HEK293 (cell line): ENCODE measurements at regions not wholly inside any gene's neighbourhood (a gene's known extent, or its start where the extent isn't known, plus 50 kb on each side); places are given as distances from the start of the nearest gene placed in this dataset.

Experiments used
- ZFP3 ChIP-seq: fragments of 450-650 bp; formaldehyde crosslinking; IDR thresholded peaks from 2 replicates; pipeline ENCODE4 v1.5.1; 2016; ENCODE audit warnings: low read depth, missing biosample characterization, missing genetic modification characterization
- ZNF433 ChIP-seq: fragments of 450-650 bp; formaldehyde crosslinking; IDR thresholded peaks from 2 replicates; pipeline ENCODE4 v1.5.1; 2016; ENCODE audit warnings: missing biosample characterization, missing genetic modification characterization, low read depth
- ZNF530 ChIP-seq: fragments of 450-650 bp; formaldehyde crosslinking; IDR thresholded peaks from 2 replicates; pipeline ENCODE4 v1.5.1; 2016; ENCODE audit warnings: low read depth, missing biosample characterization, missing genetic modification characterization
- ZNF621 ChIP-seq: fragments of 450-650 bp; formaldehyde crosslinking; IDR thresholded peaks from 2 replicates; pipeline ENCODE4 v1.5.1; 2017; ENCODE audit warnings: missing biosample characterization, missing genetic modification characterization
- TF ChIP-seq, protein P1 (sequence below): fragments of 450-650 bp; formaldehyde crosslinking; IDR thresholded peaks from 2 replicates; pipeline ENCODE4 v1.5.1; 2016; ENCODE audit warnings: missing biosample characterization, missing genetic modification characterization
- TF ChIP-seq, protein P2 (sequence below): fragments of 450-650 bp; formaldehyde crosslinking; IDR thresholded peaks from 2 replicates; pipeline ENCODE4 v1.5.1; 2016; ENCODE audit warnings: missing biosample characterization, missing genetic modification characterization
- TF ChIP-seq, protein P3 (sequence below): fragments of 450-650 bp; formaldehyde crosslinking; IDR thresholded peaks from 2 replicates; pipeline ENCODE4 v1.5.1; 2016; ENCODE audit warnings: missing biosample characterization, missing genetic modification characterization, low read depth
- TF ChIP-seq, protein P4 (sequence below): fragments of 450-650 bp; formaldehyde crosslinking; conservative IDR thresholded peaks from 2 replicates; pipeline ENCODE4 v1.5.1; 2016; ENCODE audit warnings: low read depth, missing biosample characterization, missing genetic modification characterization
- TF ChIP-seq, protein P5 (sequence below): fragments of 450-650 bp; formaldehyde crosslinking; IDR thresholded peaks from 2 replicates; pipeline ENCODE4 v1.5.1; 2016; ENCODE audit warnings: missing biosample characterization, missing genetic modification characterization
- TF ChIP-seq, protein P6 (sequence below): fragments of 450-650 bp; formaldehyde crosslinking; IDR thresholded peaks from 2 replicates; pipeline ENCODE4 v1.5.1; 2016; ENCODE audit warnings: missing biosample characterization, missing genetic modification characterization

DNA sequence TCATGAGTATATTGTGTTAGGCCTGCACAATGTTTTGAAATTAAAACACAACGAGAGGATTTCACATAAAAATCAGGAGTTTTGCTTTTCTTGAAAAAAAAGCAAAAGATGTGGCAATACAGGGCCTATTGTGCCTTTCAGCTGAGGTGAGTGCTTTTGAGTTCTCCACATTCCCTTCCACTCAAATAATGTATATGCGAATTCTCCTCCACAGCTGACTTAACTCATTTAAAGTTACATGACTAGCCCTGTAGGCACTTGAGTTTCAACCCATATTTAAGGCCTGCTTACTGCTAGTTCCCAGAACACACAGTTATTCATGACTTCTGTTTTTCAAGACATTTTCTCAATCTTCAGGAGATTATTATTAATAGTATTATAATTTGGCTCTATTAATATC is 353.1 kb downstream of the NUP35 start:
- TF ChIP-seq, protein P1, sequence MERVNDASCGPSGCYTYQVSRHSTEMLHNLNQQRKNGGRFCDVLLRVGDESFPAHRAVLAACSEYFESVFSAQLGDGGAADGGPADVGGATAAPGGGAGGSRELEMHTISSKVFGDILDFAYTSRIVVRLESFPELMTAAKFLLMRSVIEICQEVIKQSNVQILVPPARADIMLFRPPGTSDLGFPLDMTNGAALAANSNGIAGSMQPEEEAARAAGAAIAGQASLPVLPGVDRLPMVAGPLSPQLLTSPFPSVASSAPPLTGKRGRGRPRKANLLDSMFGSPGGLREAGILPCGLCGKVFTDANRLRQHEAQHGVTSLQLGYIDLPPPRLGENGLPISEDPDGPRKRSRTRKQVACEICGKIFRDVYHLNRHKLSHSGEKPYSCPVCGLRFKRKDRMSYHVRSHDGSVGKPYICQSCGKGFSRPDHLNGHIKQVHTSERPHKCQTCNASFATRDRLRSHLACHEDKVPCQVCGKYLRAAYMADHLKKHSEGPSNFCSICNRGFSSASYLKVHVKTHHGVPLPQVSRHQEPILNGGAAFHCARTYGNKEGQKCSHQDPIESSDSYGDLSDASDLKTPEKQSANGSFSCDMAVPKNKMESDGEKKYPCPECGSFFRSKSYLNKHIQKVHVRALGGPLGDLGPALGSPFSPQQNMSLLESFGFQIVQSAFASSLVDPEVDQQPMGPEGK (tag by site-specific recombination) = no peak
- TF ChIP-seq ZNF530 (tag by site-specific recombination) = no peak
- TF ChIP-seq, protein P2, sequence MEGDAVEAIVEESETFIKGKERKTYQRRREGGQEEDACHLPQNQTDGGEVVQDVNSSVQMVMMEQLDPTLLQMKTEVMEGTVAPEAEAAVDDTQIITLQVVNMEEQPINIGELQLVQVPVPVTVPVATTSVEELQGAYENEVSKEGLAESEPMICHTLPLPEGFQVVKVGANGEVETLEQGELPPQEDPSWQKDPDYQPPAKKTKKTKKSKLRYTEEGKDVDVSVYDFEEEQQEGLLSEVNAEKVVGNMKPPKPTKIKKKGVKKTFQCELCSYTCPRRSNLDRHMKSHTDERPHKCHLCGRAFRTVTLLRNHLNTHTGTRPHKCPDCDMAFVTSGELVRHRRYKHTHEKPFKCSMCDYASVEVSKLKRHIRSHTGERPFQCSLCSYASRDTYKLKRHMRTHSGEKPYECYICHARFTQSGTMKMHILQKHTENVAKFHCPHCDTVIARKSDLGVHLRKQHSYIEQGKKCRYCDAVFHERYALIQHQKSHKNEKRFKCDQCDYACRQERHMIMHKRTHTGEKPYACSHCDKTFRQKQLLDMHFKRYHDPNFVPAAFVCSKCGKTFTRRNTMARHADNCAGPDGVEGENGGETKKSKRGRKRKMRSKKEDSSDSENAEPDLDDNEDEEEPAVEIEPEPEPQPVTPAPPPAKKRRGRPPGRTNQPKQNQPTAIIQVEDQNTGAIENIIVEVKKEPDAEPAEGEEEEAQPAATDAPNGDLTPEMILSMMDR (tag by site-specific recombination) = no peak
- TF ChIP-seq, protein P3, sequence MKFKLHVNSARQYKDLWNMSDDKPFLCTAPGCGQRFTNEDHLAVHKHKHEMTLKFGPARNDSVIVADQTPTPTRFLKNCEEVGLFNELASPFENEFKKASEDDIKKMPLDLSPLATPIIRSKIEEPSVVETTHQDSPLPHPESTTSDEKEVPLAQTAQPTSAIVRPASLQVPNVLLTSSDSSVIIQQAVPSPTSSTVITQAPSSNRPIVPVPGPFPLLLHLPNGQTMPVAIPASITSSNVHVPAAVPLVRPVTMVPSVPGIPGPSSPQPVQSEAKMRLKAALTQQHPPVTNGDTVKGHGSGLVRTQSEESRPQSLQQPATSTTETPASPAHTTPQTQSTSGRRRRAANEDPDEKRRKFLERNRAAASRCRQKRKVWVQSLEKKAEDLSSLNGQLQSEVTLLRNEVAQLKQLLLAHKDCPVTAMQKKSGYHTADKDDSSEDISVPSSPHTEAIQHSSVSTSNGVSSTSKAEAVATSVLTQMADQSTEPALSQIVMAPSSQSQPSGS = no peak
- TF ChIP-seq ZNF433 (tag by site-specific recombination) = no peak
- no peak for TF ChIP-seq ZFP3 (tag by site-specific recombination)
- TF ChIP-seq, protein P4, sequence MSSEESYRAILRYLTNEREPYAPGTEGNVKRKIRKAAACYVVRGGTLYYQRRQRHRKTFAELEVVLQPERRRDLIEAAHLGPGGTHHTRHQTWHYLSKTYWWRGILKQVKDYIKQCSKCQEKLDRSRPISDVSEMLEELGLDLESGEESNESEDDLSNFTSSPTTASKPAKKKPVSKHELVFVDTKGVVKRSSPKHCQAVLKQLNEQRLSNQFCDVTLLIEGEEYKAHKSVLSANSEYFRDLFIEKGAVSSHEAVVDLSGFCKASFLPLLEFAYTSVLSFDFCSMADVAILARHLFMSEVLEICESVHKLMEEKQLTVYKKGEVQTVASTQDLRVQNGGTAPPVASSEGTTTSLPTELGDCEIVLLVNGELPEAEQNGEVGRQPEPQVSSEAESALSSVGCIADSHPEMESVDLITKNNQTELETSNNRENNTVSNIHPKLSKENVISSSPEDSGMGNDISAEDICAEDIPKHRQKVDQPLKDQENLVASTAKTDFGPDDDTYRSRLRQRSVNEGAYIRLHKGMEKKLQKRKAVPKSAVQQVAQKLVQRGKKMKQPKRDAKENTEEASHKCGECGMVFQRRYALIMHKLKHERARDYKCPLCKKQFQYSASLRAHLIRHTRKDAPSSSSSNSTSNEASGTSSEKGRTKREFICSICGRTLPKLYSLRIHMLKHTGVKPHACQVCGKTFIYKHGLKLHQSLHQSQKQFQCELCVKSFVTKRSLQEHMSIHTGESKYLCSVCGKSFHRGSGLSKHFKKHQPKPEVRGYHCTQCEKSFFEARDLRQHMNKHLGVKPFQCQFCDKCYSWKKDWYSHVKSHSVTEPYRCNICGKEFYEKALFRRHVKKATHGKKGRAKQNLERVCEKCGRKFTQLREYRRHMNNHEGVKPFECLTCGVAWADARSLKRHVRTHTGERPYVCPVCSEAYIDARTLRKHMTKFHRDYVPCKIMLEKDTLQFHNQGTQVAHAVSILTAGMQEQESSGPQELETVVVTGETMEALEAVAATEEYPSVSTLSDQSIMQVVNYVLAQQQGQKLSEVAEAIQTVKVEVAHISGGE (tag by site-specific recombination) = no peak
- TF ChIP-seq ZNF621 (tag by site-specific recombination) = no peak
- TF ChIP-seq, protein P5, sequence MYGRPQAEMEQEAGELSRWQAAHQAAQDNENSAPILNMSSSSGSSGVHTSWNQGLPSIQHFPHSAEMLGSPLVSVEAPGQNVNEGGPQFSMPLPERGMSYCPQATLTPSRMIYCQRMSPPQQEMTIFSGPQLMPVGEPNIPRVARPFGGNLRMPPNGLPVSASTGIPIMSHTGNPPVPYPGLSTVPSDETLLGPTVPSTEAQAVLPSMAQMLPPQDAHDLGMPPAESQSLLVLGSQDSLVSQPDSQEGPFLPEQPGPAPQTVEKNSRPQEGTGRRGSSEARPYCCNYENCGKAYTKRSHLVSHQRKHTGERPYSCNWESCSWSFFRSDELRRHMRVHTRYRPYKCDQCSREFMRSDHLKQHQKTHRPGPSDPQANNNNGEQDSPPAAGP (tag by site-specific recombination) = no peak
- TF ChIP-seq, protein P6, sequence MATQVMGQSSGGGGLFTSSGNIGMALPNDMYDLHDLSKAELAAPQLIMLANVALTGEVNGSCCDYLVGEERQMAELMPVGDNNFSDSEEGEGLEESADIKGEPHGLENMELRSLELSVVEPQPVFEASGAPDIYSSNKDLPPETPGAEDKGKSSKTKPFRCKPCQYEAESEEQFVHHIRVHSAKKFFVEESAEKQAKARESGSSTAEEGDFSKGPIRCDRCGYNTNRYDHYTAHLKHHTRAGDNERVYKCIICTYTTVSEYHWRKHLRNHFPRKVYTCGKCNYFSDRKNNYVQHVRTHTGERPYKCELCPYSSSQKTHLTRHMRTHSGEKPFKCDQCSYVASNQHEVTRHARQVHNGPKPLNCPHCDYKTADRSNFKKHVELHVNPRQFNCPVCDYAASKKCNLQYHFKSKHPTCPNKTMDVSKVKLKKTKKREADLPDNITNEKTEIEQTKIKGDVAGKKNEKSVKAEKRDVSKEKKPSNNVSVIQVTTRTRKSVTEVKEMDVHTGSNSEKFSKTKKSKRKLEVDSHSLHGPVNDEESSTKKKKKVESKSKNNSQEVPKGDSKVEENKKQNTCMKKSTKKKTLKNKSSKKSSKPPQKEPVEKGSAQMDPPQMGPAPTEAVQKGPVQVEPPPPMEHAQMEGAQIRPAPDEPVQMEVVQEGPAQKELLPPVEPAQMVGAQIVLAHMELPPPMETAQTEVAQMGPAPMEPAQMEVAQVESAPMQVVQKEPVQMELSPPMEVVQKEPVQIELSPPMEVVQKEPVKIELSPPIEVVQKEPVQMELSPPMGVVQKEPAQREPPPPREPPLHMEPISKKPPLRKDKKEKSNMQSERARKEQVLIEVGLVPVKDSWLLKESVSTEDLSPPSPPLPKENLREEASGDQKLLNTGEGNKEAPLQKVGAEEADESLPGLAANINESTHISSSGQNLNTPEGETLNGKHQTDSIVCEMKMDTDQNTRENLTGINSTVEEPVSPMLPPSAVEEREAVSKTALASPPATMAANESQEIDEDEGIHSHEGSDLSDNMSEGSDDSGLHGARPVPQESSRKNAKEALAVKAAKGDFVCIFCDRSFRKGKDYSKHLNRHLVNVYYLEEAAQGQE = no peak
